IMR-90 (cell line): ENCODE measurements at regions not wholly inside any gene's neighbourhood (a gene's known extent, or its start where the extent isn't known, plus 50 kb on each side); places are given as distances from the start of the nearest gene placed in this dataset.

Experiments used
- ATAC-seq: fragments of 200-7000 bp; cut with Tn5 transposase; 2 replicates; pipeline ENCODE4 v1.9.1; 2020; ENCODE audit warnings: low read depth, mild to moderate bottlenecking, moderate library complexity
- BruUV-seq: library from RNA; stranded (reverse); fragments of 400-500 nt; replicated peaks from 2 replicates; lab custom pipeline; 2021; lab: Mats Ljungman, UMichigan
- CTCF ChIA-PET: fragments of 300-600 bp; formaldehyde crosslinking; extraction: SDS; loops from one replicate; lab custom pipeline; 2021; ENCODE audit warnings: antibody characterized with exemption; lab: Yijun Ruan, JAX
- POLR2A ChIA-PET: fragments of 300-600 bp; sonication (Branson Sonifier 250); formaldehyde crosslinking; loops from one replicate; lab custom pipeline; 2022; ENCODE audit warnings: antibody characterized with exemption; ENCODE audit not compliant: unreplicated experiment; lab: Charles Lee
- DNase-seq: peaks from one replicate; pipeline ENCODE4 v3.0.0; 2013
- H2AFZ ChIP-seq: replicated peaks from 2 replicates; pipeline ENCODE3; 2013; ENCODE audit warnings: low read length, mild to moderate bottlenecking; ENCODE audit not compliant: poor library complexity
- H2AK5ac ChIP-seq: 2 replicates; pipeline ENCODE4 v1.6.1; 2013; ENCODE audit warnings: low read depth, low read length, inconsistent platforms
- H2AK9ac ChIP-seq: replicated peaks from 2 replicates; pipeline ENCODE3; 2013; ENCODE audit warnings: mild to moderate bottlenecking, low read depth, low read length, moderate library complexity; ENCODE audit not compliant: poor library complexity
- H2BK120ac ChIP-seq: 2 replicates; pipeline ENCODE4 v1.6.1; 2013; ENCODE audit warnings: low read depth, low read length, inconsistent platforms
- H2BK15ac ChIP-seq: 3 replicates; pipeline ENCODE4 v1.6.1; 2013; ENCODE audit warnings: low read depth, low read length, inconsistent platforms
- H2BK20ac ChIP-seq: 2 replicates; pipeline ENCODE4 v1.6.1; 2013; ENCODE audit warnings: low read depth, mild to moderate bottlenecking, inconsistent platforms, low read length, moderate library complexity
- H2BK5ac ChIP-seq: 2 replicates; pipeline ENCODE4 v1.6.1; 2013; ENCODE audit warnings: mild to moderate bottlenecking, low read depth, low read length, inconsistent platforms; ENCODE audit not compliant: poor library complexity, severe bottlenecking
- H3K14ac ChIP-seq: replicated peaks from 2 replicates; pipeline ENCODE4 v1.6.1; 2013; ENCODE audit warnings: low read depth, low read length, inconsistent platforms
- H3K18ac ChIP-seq: 2 replicates; pipeline ENCODE4 v1.6.1; 2013; ENCODE audit warnings: low read depth, low read length, control low read depth
- H3K23ac ChIP-seq: 2 replicates; pipeline ENCODE4 v1.6.1; 2013; ENCODE audit warnings: low read depth, low read length, inconsistent platforms
- H3K27ac ChIP-seq: 2 replicates; pipeline ENCODE4 v1.5.1; 2013; ENCODE audit warnings: mild to moderate bottlenecking, control low read depth, low read length; ENCODE audit not compliant: insufficient read depth
- H3K27me3 ChIP-seq: 2 replicates; pipeline ENCODE4 v1.6.1; 2013; ENCODE audit warnings: low read length; ENCODE audit not compliant: control insufficient read depth, insufficient read depth
- H3K36me3 ChIP-seq: 2 replicates; pipeline ENCODE4 v1.6.1; 2013; ENCODE audit warnings: low read length, mixed read lengths; ENCODE audit not compliant: control insufficient read depth, insufficient read depth
- H3K4ac ChIP-seq: 2 replicates; pipeline ENCODE4 v1.6.1; 2013; ENCODE audit warnings: low read depth, low read length, inconsistent platforms
- H3K4me1 ChIP-seq: 2 replicates; pipeline ENCODE4 v1.6.1; 2013; ENCODE audit warnings: low read length, mixed read lengths; ENCODE audit not compliant: control insufficient read depth, insufficient read depth
- H3K4me2 ChIP-seq: 2 replicates; pipeline ENCODE4 v1.6.1; 2013; ENCODE audit warnings: low read depth, mild to moderate bottlenecking, control low read depth, low read length, moderate library complexity
- H3K4me3 ChIP-seq: 2 replicates; pipeline ENCODE4 v1.5.1; 2013; ENCODE audit warnings: low read depth, mild to moderate bottlenecking, control low read depth, low read length, moderate library complexity; ENCODE audit not compliant: insufficient read depth
- H3K56ac ChIP-seq: 2 replicates; pipeline ENCODE4 v1.6.1; 2013; ENCODE audit warnings: low read length, inconsistent platforms; ENCODE audit not compliant: insufficient read depth; ENCODE audit errors: extremely low read depth
- H3K79me1 ChIP-seq, 2 experiments: 2 replicates each; pipeline ENCODE4 v1.6.1; 2013; ENCODE audit warnings: low read length in 2 of 2, inconsistent platforms in 1 of 2, low read depth in 1 of 2
- H3K9ac ChIP-seq: 2 replicates; pipeline ENCODE4 v1.6.1; 2013; ENCODE audit warnings: low read depth, low read length, control low read depth
- H3K9me1 ChIP-seq: 2 replicates; pipeline ENCODE4 v1.6.1; 2013; ENCODE audit warnings: low read length, inconsistent platforms; ENCODE audit not compliant: insufficient read depth
- H3K9me3 ChIP-seq: 2 replicates; pipeline ENCODE4 v1.6.1; 2013; ENCODE audit warnings: low read length; ENCODE audit not compliant: control insufficient read depth, insufficient read depth
- H4K20me1 ChIP-seq: 2 replicates; pipeline ENCODE4 v1.6.1; 2013; ENCODE audit warnings: low read length, inconsistent platforms; ENCODE audit not compliant: insufficient read depth
- H4K5ac ChIP-seq: 2 replicates; pipeline ENCODE4 v1.6.1; 2013; ENCODE audit warnings: mild to moderate bottlenecking, low read depth, low read length, control low read depth
- H4K8ac ChIP-seq, 2 experiments: 2 replicates each; pipeline ENCODE4 v1.6.1; 2013; ENCODE audit warnings: low read depth in 2 of 2, low read length in 2 of 2, control low read depth in 1 of 2, inconsistent platforms in 1 of 2
- H4K91ac ChIP-seq: 2 replicates; pipeline ENCODE4 v1.6.1; 2013; ENCODE audit warnings: low read depth, low read length, inconsistent platforms; ENCODE audit not compliant: insufficient read depth
- BHLHE40 ChIP-seq: fragments of 150-350 bp; IDR thresholded peaks from 2 replicates; pipeline ENCODE4 v1.6.1; 2016; ENCODE audit warnings: mild to moderate bottlenecking, low read depth, low read length
- CEBPB ChIP-seq: IDR thresholded peaks from 2 replicates; pipeline ENCODE4 v1.6.1; 2012; ENCODE audit warnings: low read depth, low read length, improper control_type of control experiment
- CHD1 ChIP-seq: IDR thresholded peaks from 2 replicates; pipeline ENCODE4 v1.6.1; 2012; ENCODE audit warnings: low read depth, low read length, improper control_type of control experiment
- CTCF ChIP-seq: conservative IDR thresholded peaks from 2 replicates; pipeline ENCODE4 v1.5.1; 2012; ENCODE audit warnings: mild to moderate bottlenecking, low read depth, low read length, improper control_type of control experiment
- ELK1 ChIP-seq: fragments of 150-350 bp; IDR thresholded peaks from 2 replicates; pipeline ENCODE4 v1.6.1; 2016; ENCODE audit warnings: low read depth, mild to moderate bottlenecking, low read length, moderate library complexity, borderline replicate concordance
- FOS ChIP-seq: fragments of 150-350 bp; IDR thresholded peaks from 2 replicates; pipeline ENCODE4 v1.6.1; 2016; ENCODE audit warnings: low read depth, low read length
- MAFK ChIP-seq: IDR thresholded peaks from 2 replicates; pipeline ENCODE4 v1.6.1; 2012; ENCODE audit warnings: low read depth, low read length, improper control_type of control experiment
- MXI1 ChIP-seq: IDR thresholded peaks from 2 replicates; pipeline ENCODE4 v1.6.1; 2012; ENCODE audit warnings: low read depth, mild to moderate bottlenecking, low read length, moderate library complexity, borderline replicate concordance
- NFE2L2 ChIP-seq: fragments of 150-350 bp; IDR thresholded peaks from 2 replicates; pipeline ENCODE4 v1.6.1; 2016; ENCODE audit warnings: low read depth, mild to moderate bottlenecking, low read length
- POLR2A ChIP-seq: IDR thresholded peaks from 2 replicates; pipeline ENCODE4 v1.6.1; 2012; ENCODE audit warnings: mild to moderate bottlenecking, low read depth, low read length
- RAD21 ChIP-seq: IDR thresholded peaks from 2 replicates; pipeline ENCODE4 v1.6.1; 2012; ENCODE audit warnings: low read length, improper control_type of control experiment
- RCOR1 ChIP-seq: IDR thresholded peaks from 2 replicates; pipeline ENCODE4 v1.6.1; 2012; ENCODE audit warnings: mild to moderate bottlenecking, low read length, improper control_type of control experiment; ENCODE audit not compliant: insufficient replicate concordance
- RFX5 ChIP-seq: IDR thresholded peaks from 2 replicates; pipeline ENCODE4 v1.8.0; 2012; ENCODE audit warnings: low read depth, mild to moderate bottlenecking, low read length, moderate library complexity
- USF2 ChIP-seq: fragments of 150-350 bp; IDR thresholded peaks from 2 replicates; pipeline ENCODE4 v1.6.1; 2017; ENCODE audit warnings: mild to moderate bottlenecking, antibody characterized with exemption, low read length, low read depth
- WGBS, 2 experiments: methylation state at CpG; one replicate each; pipeline versions ENCODE4 v1.1.5 to v1.1.7; 2013; ENCODE audit warnings: missing lambda C conversion rate in 2 of 2; ENCODE audit not compliant: insufficient read length in 1 of 2; ENCODE audit errors: extremely low coverage in 2 of 2; 5-methylcytosine and 5-hydroxymethylcytosine counted together
- dilution Hi-C: fragments of 300-500 bp; cut with HindIII; formaldehyde crosslinking; loops from one replicate; pipeline ENCODE4 v1.14.3; 2018; ENCODE audit warnings: low sequenced_read_pairs; ENCODE audit not compliant: unreplicated experiment
- in situ Hi-C: fragments of 300-500 bp; cut with MboI; formaldehyde crosslinking; loops from 3 replicates; pipeline ENCODE4 v1.14.3; 2019; ENCODE audit warnings: low sequenced_read_pairs, inconsistent platforms, mixed read lengths
- intact Hi-C: fragments of 100-400 bp; cut with micrococcal nuclease; formaldehyde crosslinking; loops from 2 replicates; pipeline ENCODE4 v1.10.0; 2022

GRCh38 chr2:194062401-194062800, 1594.6 kb upstream of the SLC39A10 start:
- Histone ChIP-seq H3K23ac (no peak overlapping the region), H2BK5ac (no peak overlapping the region), H2AFZ (no peak overlapping the region), H2BK20ac (no peak overlapping the region), H3K4ac (no peak overlapping the region), H3K36me3 (no peaks in the 10 kb centered on the region), H4K5ac (no peak overlapping the region), H3K9ac (no peak overlapping the region), H2AK5ac (no peak overlapping the region), H3K56ac (no peak overlapping the region), H3K4me1 (no peaks in the 10 kb centered on the region), H3K4me3 (no peak overlapping the region), H3K27ac (no peak overlapping the region), H2BK120ac (no peak overlapping the region), H3K79me1 (no peaks in the 10 kb centered on the region), H2BK15ac (no peak overlapping the region), H2AK9ac (no peak overlapping the region), H3K9me3 (peaks cover 4% of the 10 kb centered on the region), H4K91ac (no peak overlapping the region), H3K18ac (no peak overlapping the region), H3K4me2 (no peak overlapping the region), H3K14ac (no peak overlapping the region), H4K20me1 (no peaks in the 10 kb centered on the region), H3K9me1 (no peaks in the 10 kb centered on the region), H4K8ac (no peak overlapping the region), H3K27me3 (no peaks in the 10 kb centered on the region)
- no TSS peak for BruUV-seq
- in situ Hi-C loops (no loop called here), intact Hi-C loops (no loop called here), dilution Hi-C loops (no loop called here)
- ATAC-seq, result no peak
- DNase-seq, result no peak
- WGBS, 2 experiments, result no CpG with 5 or more reads among the region's 3 CpGs
- TF ChIP-seq ELK1 (no peak), BHLHE40 (no peak), CTCF (no peak), USF2 (no peak), CEBPB (no peak), RFX5 (no peak), RAD21 (no peak), MXI1 (no peak), CHD1 (no peak), NFE2L2 (no peak), MAFK (no peak), RCOR1 (no peak), POLR2A (no peak), FOS (no peak)
- ChIA-PET POLR2A (no interaction called here), CTCF (no interaction called here)
